Panc1 (cell line): ENCODE measurements at regions not wholly inside any gene's neighbourhood (a gene's known extent, or its start where the extent isn't known, plus 50 kb on each side); places are given as distances from the start of the nearest gene placed in this dataset.

ENCODE experiments used
- ATAC-seq: fragments of 200-7000 bp; cut with Tn5 transposase; 2 replicates; pipeline ENCODE4 v1.9.1; 2020; ENCODE audit warnings: mild to moderate bottlenecking, moderate library complexity
- BruUV-seq: library from RNA; stranded (reverse); fragments of 400-500 nt; replicated peaks from 2 replicates; lab custom pipeline; 2021; lab: Mats Ljungman, UMichigan
- CTCF ChIA-PET: fragments of 300-600 bp; sonication (Branson Sonifier 250); formaldehyde crosslinking; loops from one replicate; lab custom pipeline; 2022; ENCODE audit warnings: antibody characterized with exemption; lab: Charles Lee
- POLR2A ChIA-PET: fragments of 300-600 bp; sonication (Branson Sonifier 250); formaldehyde crosslinking; loops from one replicate; lab custom pipeline; 2022; ENCODE audit warnings: antibody characterized with exemption; lab: Charles Lee
- DNase-seq: peaks from one replicate; pipeline ENCODE4 v3.0.0-alpha.2; 2010; ENCODE audit warnings: low read depth, low spot score
- H3K27ac ChIP-seq: 2 replicates; pipeline ENCODE4 v1.5.1; 2011; ENCODE audit warnings: mild to moderate bottlenecking, low read length, inconsistent platforms
- H3K27me3 ChIP-seq: fragments of 200-500 bp; sonication (Bioruptor generic); 2 replicates; pipeline ENCODE4 v1.6.0; 2014; ENCODE audit warnings: low read length, inconsistent platforms; ENCODE audit not compliant: control insufficient read depth, insufficient read depth
- H3K36me3 ChIP-seq: fragments of 200-500 bp; sonication (Bioruptor generic); 2 replicates; pipeline ENCODE4 v1.5.1; 2014; ENCODE audit warnings: inconsistent platforms, mild to moderate bottlenecking, low read length, moderate library complexity; ENCODE audit not compliant: control insufficient read depth, insufficient read depth
- H3K4me1 ChIP-seq: 2 replicates; pipeline ENCODE4 v1.5.1; 2011; ENCODE audit warnings: inconsistent platforms, mild to moderate bottlenecking, low read length, moderate library complexity; ENCODE audit not compliant: control insufficient read depth, insufficient read depth
- H3K4me3 ChIP-seq, 2 experiments: 2 replicates each; pipeline ENCODE4 v1.5.1; 2011 to 2012; ENCODE audit warnings: low read depth in 2 of 2, low read length in 2 of 2, mild to moderate bottlenecking in 2 of 2, inconsistent platforms in 1 of 2, moderate library complexity in 1 of 2
- H3K9me3 ChIP-seq: fragments of 200-500 bp; sonication (Bioruptor generic); 2 replicates; pipeline ENCODE4 v1.5.1; 2014; ENCODE audit warnings: low read depth, mild to moderate bottlenecking, inconsistent platforms, low read length, moderate library complexity; ENCODE audit not compliant: control insufficient read depth, insufficient read depth
- POLR2AphosphoS5 ChIP-seq: IDR thresholded peaks from 2 replicates; pipeline ENCODE4 v1.6.1; 2012; ENCODE audit warnings: mild to moderate bottlenecking, low read depth, low read length, moderate library complexity
- SIN3A ChIP-seq: IDR thresholded peaks from 2 replicates; pipeline ENCODE4 v1.6.1; 2012; ENCODE audit warnings: low read depth, mild to moderate bottlenecking, low read length, moderate library complexity, borderline replicate concordance; ENCODE audit not compliant: insufficient read depth
- TCF7L2 ChIP-seq: IDR thresholded peaks from 2 replicates; pipeline ENCODE4 v1.6.1; 2011; ENCODE audit warnings: mild to moderate bottlenecking, low read depth, low read length, inconsistent platforms
- in situ Hi-C: cut with HindIII; loops from 2 replicates; pipeline ENCODE4 v1.10.0; 2016; ENCODE audit warnings: low sequenced_read_pairs, low pct_unique_long_range_greater_than_20kb
- intact Hi-C: fragments of 100-400 bp; cut with micrococcal nuclease; formaldehyde crosslinking; loops from one replicate; pipeline ENCODE4 v1.10.0; 2022; ENCODE audit not compliant: unreplicated experiment
- TF ChIP-seq, protein P1 (sequence below), 2 experiments: IDR thresholded peaks; 2 replicates each; pipeline ENCODE4 v1.6.1; 2011 to 2012; ENCODE audit warnings: low read depth in 2 of 2, control low read depth in 1 of 2, low read length in 1 of 2, mild to moderate bottlenecking in 1 of 2, moderate library complexity in 1 of 2; ENCODE audit not compliant: insufficient read depth in 1 of 2
- TF ChIP-seq, protein P2 (sequence below): fragments of 450-650 bp; IDR thresholded peaks from 2 replicates; pipeline ENCODE4 v1.5.1; 2017; ENCODE audit warnings: mild to moderate bottlenecking

DNA sequence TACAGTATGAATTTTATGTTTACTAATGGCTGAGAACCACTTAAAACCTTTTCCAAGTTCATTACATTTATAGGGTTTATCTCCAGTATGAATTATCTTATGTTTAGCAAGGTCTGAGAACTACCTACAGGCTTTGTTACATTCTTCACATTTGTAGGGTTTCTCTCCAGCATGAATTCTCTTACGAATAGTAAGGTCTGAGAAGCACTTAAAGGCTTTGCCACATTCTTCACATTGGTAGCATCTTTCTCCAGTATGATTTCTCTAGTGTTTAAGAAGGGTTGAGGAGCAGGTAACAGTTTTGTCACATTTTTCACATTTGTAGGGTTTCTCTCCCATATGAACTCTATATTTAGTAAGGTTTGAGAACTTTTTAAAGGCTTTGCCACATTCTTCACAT lies 1127.4 kb downstream of the EFNA5 start:
- TF ChIP-seq, protein P1, sequence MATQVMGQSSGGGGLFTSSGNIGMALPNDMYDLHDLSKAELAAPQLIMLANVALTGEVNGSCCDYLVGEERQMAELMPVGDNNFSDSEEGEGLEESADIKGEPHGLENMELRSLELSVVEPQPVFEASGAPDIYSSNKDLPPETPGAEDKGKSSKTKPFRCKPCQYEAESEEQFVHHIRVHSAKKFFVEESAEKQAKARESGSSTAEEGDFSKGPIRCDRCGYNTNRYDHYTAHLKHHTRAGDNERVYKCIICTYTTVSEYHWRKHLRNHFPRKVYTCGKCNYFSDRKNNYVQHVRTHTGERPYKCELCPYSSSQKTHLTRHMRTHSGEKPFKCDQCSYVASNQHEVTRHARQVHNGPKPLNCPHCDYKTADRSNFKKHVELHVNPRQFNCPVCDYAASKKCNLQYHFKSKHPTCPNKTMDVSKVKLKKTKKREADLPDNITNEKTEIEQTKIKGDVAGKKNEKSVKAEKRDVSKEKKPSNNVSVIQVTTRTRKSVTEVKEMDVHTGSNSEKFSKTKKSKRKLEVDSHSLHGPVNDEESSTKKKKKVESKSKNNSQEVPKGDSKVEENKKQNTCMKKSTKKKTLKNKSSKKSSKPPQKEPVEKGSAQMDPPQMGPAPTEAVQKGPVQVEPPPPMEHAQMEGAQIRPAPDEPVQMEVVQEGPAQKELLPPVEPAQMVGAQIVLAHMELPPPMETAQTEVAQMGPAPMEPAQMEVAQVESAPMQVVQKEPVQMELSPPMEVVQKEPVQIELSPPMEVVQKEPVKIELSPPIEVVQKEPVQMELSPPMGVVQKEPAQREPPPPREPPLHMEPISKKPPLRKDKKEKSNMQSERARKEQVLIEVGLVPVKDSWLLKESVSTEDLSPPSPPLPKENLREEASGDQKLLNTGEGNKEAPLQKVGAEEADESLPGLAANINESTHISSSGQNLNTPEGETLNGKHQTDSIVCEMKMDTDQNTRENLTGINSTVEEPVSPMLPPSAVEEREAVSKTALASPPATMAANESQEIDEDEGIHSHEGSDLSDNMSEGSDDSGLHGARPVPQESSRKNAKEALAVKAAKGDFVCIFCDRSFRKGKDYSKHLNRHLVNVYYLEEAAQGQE (IDR thresholded peaks at IDR 0.05; ENCODE audit: insufficient read depth in 1 of 2, low read depth in 2 of 2, low read length in 1 of 2): no peak
- TF ChIP-seq TCF7L2 (no peak), SIN3A (no peak), POLR2AphosphoS5 (no peak)
- TF ChIP-seq, protein P2, sequence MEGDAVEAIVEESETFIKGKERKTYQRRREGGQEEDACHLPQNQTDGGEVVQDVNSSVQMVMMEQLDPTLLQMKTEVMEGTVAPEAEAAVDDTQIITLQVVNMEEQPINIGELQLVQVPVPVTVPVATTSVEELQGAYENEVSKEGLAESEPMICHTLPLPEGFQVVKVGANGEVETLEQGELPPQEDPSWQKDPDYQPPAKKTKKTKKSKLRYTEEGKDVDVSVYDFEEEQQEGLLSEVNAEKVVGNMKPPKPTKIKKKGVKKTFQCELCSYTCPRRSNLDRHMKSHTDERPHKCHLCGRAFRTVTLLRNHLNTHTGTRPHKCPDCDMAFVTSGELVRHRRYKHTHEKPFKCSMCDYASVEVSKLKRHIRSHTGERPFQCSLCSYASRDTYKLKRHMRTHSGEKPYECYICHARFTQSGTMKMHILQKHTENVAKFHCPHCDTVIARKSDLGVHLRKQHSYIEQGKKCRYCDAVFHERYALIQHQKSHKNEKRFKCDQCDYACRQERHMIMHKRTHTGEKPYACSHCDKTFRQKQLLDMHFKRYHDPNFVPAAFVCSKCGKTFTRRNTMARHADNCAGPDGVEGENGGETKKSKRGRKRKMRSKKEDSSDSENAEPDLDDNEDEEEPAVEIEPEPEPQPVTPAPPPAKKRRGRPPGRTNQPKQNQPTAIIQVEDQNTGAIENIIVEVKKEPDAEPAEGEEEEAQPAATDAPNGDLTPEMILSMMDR: no peak
- Histone ChIP-seq H3K27ac (no peak overlapping the region), H3K4me1 (no peaks in the 10 kb centered on the region), H3K27me3 (no peaks in the 10 kb centered on the region), H3K4me3 (no peak overlapping the region), H3K36me3 (no peaks in the 10 kb centered on the region), H3K9me3 (peaks cover 34% of the 10 kb centered on the region; the same call in 1 of the 2 replicates)
- POLR2A ChIA-PET: no interaction called here
- intact Hi-C loops: no loop called here
- DNase-seq: no peak
- no peak for ATAC-seq
- BruUV-seq: no TSS peak
- in situ Hi-C loops: no loop called here
- CTCF ChIA-PET: no interaction called here

DNA sequence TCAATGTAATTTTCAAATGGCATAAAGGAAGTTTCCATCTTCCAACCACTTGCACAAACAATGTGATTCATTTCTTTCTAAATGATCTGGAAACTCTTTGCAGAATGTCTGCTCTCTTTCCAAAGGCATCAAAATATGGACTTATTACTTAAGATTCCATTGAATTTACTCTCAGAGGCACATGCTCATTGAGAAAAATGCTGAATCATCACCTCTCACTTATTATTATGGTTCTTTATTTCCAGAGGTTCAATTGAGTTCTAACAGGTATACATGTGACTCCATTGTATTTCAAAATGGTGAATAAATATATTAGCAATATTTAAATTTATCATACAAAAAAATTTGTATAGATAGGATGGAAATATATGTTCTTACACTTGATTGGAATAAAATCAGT lies 1140.6 kb downstream of the EFNA5 start:
- no peaks in the 10 kb centered on the region; the same call in 1 of the 2 replicates for H3K36me3 ChIP-seq
- no peak for DNase-seq
- H3K4me3 ChIP-seq: no peak overlapping the region
- no TSS peak for BruUV-seq
- no peak overlapping the region for H3K27ac ChIP-seq
- no peak for ATAC-seq
- intact Hi-C loops: no loop called here
- H3K9me3 ChIP-seq: no peaks in the 10 kb centered on the region
- in situ Hi-C loops: no loop called here
- no peaks in the 10 kb centered on the region for H3K4me1 ChIP-seq
- no peak for TF ChIP-seq POLR2AphosphoS5
- TF ChIP-seq, protein P2: no peak
- TF ChIP-seq SIN3A: no peak
- TF ChIP-seq, protein P1 (IDR thresholded peaks at IDR 0.05; ENCODE audit: insufficient read depth in 1 of 2, low read depth in 2 of 2, low read length in 1 of 2): no peak
- TF ChIP-seq TCF7L2: no peak
- ChIA-PET CTCF (no interaction called here), POLR2A (no interaction called here)
- H3K27me3 ChIP-seq: no peaks in the 10 kb centered on the region
